ENCODE measurements at regions not wholly inside any gene's neighbourhood (a gene's known extent, or its start where the extent isn't known, plus 50 kb on each side); places are given as distances from the start of the nearest gene placed in this dataset.

DNA sequence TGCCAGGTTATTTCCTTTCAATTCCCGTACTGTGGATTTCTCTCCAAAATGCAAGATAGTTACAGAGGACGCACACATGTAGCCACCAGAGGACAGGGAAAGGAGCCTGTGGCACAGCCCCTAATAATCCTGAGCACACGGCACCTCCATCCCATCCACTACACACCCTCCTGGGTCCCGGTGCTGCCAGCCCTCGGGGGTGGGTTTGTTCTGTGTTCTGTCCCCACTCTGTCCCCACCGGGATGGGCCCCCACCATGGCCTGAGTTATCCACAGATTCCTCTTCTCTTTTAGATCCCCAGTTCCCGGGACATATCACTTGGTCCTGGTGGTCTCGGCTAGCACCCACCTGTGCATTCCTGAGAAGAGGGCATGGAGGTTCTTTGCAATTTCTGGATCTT lies 196.9 kb upstream of the PPP2R2D start:
- TF ChIP-seq, protein P1, sequence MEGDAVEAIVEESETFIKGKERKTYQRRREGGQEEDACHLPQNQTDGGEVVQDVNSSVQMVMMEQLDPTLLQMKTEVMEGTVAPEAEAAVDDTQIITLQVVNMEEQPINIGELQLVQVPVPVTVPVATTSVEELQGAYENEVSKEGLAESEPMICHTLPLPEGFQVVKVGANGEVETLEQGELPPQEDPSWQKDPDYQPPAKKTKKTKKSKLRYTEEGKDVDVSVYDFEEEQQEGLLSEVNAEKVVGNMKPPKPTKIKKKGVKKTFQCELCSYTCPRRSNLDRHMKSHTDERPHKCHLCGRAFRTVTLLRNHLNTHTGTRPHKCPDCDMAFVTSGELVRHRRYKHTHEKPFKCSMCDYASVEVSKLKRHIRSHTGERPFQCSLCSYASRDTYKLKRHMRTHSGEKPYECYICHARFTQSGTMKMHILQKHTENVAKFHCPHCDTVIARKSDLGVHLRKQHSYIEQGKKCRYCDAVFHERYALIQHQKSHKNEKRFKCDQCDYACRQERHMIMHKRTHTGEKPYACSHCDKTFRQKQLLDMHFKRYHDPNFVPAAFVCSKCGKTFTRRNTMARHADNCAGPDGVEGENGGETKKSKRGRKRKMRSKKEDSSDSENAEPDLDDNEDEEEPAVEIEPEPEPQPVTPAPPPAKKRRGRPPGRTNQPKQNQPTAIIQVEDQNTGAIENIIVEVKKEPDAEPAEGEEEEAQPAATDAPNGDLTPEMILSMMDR (IDR thresholded peaks at IDR 0.05; ENCODE audit: control extremely low read depth, extremely low read depth), result no peak
- DNase-seq, result no peak
- no peak overlapping the region for H3K4me3 ChIP-seq
- H3K36me3 ChIP-seq (ENCODE audit: control insufficient read depth in 4 of 4, insufficient read depth in 4 of 4, low read length in 4 of 4), result no peaks in the 10 kb centered on the region
- no peak overlapping the region for H3K27ac ChIP-seq (ENCODE audit: low read depth in 1 of 2, low read length in 1 of 2)
- no peak for ATAC-seq (ENCODE audit: insufficient read depth, low FRiP score)
- H3K9ac ChIP-seq (ENCODE audit: insufficient read depth in 1 of 2, low read length in 2 of 2), result no peak overlapping the region
- H3K27me3 ChIP-seq (ENCODE audit: control insufficient read depth in 3 of 3, insufficient read depth in 3 of 3, low read length in 2 of 3), result no peaks in the 10 kb centered on the region
- H3K4me1 ChIP-seq (ENCODE audit: control insufficient read depth in 5 of 5, insufficient read depth in 5 of 5, low read length in 5 of 5), result no peaks in the 10 kb centered on the region
- peaks cover 0 to 24% (median 6%) of the 10 kb centered on the region in 4 donors for H3K9me3 ChIP-seq (ENCODE audit: control insufficient read depth in 4 of 4, insufficient read depth in 3 of 4, low read length in 3 of 4)
- WGBS, 2 donors, result 88 to 93% methylated on average over 8 of the region's 8 CpGs

GRCh38 chr10:131706476-131706875 lies 194.3 kb upstream of the PPP2R2D start:
- Histone ChIP-seq H3K27ac (ENCODE audit: low read depth in 1 of 2, low read length in 1 of 2) (no peak overlapping the region), H3K27me3 (ENCODE audit: control insufficient read depth in 3 of 3, insufficient read depth in 3 of 3, low read length in 2 of 3) (no peaks in the 10 kb centered on the region), H3K4me3 (no peak overlapping the region), H3K4me1 (ENCODE audit: control insufficient read depth in 5 of 5, insufficient read depth in 5 of 5, low read length in 5 of 5) (no peaks in the 10 kb centered on the region), H3K36me3 (ENCODE audit: control insufficient read depth in 4 of 4, insufficient read depth in 4 of 4, low read length in 4 of 4) (no peaks in the 10 kb centered on the region), H3K9ac (ENCODE audit: insufficient read depth in 1 of 2, low read length in 2 of 2) (no peak overlapping the region), H3K9me3 (ENCODE audit: control insufficient read depth in 4 of 4, insufficient read depth in 3 of 4, low read length in 3 of 4) (peaks cover 0 to 20% (median 6%) of the 10 kb centered on the region in 4 donors)
- ATAC-seq (ENCODE audit: insufficient read depth, low FRiP score), result no peak
- 51 to 53% methylated on average over 7 of the region's 7 CpGs for WGBS, 2 donors
- TF ChIP-seq, protein P1 (IDR thresholded peaks at IDR 0.05; ENCODE audit: control extremely low read depth, extremely low read depth), result no peak
- peak in 1 of 3 donors; percentile 4 for DNase-seq

DNA sequence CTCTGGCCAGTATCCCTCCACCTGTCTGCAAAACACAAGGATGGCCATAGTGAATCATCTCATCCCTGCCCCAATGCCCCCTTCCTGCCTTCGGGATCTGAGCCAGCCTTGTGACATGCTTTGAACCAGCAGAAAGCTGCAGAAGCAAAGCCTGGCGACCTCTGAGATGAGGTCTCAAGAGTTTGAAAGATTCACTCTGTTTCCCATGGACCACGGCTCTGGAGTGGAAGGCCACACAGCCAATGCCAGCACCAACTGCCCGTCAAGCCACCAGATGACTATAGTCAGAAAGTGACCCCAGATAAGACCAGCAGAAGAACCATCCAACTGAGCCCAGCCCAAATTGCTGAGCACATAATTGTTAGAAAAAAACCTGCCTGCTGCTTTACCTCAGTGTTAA lies 193.9 kb upstream of the PPP2R2D start:
- no peaks in the 10 kb centered on the region for H3K36me3 ChIP-seq (ENCODE audit: control insufficient read depth in 4 of 4, insufficient read depth in 4 of 4, low read length in 4 of 4)

More for the DNA sequence above, 193.9 kb upstream of the PPP2R2D start:
- TF ChIP-seq, protein P1 (IDR thresholded peaks at IDR 0.05; ENCODE audit: control extremely low read depth, extremely low read depth), result no peak
- WGBS, 2 donors, result 86 to 93% methylated on average over 4 of the region's 4 CpGs
- peaks cover 0 to 19% (median 6%) of the 10 kb centered on the region in 4 donors for H3K9me3 ChIP-seq (ENCODE audit: control insufficient read depth in 4 of 4, insufficient read depth in 3 of 4, low read length in 3 of 4)
- no peak overlapping the region for H3K27ac ChIP-seq (ENCODE audit: low read depth in 1 of 2, low read length in 1 of 2)
- H3K27me3 ChIP-seq (ENCODE audit: control insufficient read depth in 3 of 3, insufficient read depth in 3 of 3, low read length in 2 of 3), result no peaks in the 10 kb centered on the region
- no peak for ATAC-seq (ENCODE audit: insufficient read depth, low FRiP score)
- H3K9ac ChIP-seq (ENCODE audit: insufficient read depth in 1 of 2, low read length in 2 of 2), result no peak overlapping the region
- H3K4me1 ChIP-seq (ENCODE audit: control insufficient read depth in 5 of 5, insufficient read depth in 5 of 5, low read length in 5 of 5), result no peaks in the 10 kb centered on the region
- DNase-seq, result no peak
- H3K4me3 ChIP-seq, result no peak overlapping the region
